ENCODE measurements at regions not wholly inside any gene's neighbourhood (a gene's known extent, or its start where the extent isn't known, plus 50 kb on each side); places are given as distances from the start of the nearest gene placed in this dataset.

DNA sequence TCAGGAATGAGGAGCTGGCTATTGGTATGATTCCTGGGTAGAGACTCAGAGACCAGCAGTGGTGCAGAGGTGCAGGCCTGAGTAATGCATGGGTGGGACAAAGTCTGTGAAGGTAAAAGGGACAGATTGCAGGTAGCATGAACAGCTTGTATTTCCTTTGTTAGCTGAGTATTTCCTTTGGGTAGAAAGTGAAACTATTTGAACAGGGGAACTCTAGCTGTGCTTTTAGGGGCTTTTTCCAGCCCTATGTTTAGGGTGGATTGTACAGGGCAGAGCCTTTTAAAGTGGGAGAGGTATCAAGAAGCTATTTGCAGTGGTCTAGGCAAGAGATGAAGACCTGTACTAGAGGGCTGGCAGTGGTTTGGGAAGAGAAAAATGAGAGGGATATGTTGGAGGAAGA is 739.9 kb downstream of the REEP3 start:
- no peak for FAIRE-seq
- TF ChIP-seq, protein P1, sequence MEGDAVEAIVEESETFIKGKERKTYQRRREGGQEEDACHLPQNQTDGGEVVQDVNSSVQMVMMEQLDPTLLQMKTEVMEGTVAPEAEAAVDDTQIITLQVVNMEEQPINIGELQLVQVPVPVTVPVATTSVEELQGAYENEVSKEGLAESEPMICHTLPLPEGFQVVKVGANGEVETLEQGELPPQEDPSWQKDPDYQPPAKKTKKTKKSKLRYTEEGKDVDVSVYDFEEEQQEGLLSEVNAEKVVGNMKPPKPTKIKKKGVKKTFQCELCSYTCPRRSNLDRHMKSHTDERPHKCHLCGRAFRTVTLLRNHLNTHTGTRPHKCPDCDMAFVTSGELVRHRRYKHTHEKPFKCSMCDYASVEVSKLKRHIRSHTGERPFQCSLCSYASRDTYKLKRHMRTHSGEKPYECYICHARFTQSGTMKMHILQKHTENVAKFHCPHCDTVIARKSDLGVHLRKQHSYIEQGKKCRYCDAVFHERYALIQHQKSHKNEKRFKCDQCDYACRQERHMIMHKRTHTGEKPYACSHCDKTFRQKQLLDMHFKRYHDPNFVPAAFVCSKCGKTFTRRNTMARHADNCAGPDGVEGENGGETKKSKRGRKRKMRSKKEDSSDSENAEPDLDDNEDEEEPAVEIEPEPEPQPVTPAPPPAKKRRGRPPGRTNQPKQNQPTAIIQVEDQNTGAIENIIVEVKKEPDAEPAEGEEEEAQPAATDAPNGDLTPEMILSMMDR (IDR thresholded peaks at IDR 0.05; ENCODE audit: insufficient read depth, missing control alignments): no peak
- no peak for DNase-seq (ENCODE audit: insufficient read length, low spot score)

DNA sequence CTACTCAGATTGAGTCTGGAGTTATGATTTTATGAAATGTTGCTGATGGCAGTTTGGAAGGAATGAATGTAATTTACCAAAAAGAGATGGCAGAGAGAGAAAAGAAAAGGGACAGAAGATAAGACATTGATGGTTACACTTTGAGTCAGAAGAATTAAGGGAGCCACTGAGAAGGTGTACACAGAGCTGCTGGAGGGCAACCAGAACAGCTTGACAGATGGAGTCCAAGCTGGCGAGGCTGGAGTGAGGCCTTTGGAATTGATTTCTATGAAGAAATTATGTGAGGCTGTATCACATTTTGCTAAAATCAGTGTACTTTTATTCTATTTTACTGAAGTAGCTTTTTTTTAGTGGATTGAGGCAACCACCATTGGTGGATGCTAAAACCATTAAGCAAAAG is 740.5 kb downstream of the REEP3 start:
- TF ChIP-seq, protein P1 (IDR thresholded peaks at IDR 0.05; ENCODE audit: insufficient read depth, missing control alignments): no peak
- FAIRE-seq (no peak), DNase-seq (ENCODE audit: insufficient read length, low spot score) (no peak)

DNA sequence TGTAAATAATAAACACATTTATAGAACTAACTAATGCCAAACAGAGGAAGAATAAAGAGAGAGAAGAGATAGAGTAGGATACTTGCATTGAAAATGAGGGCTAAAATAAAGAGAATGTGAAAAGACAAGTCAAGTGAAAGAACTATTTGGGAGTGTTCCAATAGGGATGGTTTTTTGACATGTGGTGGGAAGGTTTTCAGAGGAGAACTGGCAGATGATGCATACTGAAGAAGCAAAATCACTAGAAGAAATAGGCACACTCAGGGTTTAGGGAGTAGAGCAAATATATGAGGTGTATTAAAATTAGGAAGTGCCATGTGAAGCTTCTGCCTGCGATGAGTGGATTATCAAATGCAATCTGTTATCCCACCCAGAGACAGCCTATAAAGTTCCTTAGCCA is 744.8 kb downstream of the REEP3 start:
- no peak for FAIRE-seq
- TF ChIP-seq, protein P1 (IDR thresholded peaks at IDR 0.05; ENCODE audit: insufficient read depth, missing control alignments): no peak
- no peak for DNase-seq (ENCODE audit: insufficient read length, low spot score)

DNA sequence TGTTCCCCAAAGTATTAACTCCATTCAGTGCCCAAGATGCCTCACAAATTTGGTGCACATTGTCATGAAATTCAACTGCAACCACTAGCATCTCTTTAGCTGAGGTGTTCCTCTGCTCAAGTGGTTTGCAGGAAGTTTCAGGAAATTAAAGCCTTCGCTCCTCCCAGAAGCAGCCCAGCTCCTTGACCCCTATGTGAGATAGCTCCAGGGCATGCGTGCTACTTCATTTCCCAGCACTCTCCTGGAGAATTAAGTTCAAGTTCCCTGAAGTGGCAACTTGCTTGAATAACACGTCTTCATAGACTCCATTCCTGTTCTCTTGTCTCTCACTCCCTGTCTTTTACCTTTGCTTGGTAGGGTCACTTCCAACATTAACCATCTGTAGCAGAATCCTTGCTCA is 750.3 kb downstream of the REEP3 start:
- TF ChIP-seq, protein P1 (IDR thresholded peaks at IDR 0.05; ENCODE audit: insufficient read depth, missing control alignments): no peak
- no peak for DNase-seq (ENCODE audit: insufficient read length, low spot score)
- FAIRE-seq: no peak

DNA sequence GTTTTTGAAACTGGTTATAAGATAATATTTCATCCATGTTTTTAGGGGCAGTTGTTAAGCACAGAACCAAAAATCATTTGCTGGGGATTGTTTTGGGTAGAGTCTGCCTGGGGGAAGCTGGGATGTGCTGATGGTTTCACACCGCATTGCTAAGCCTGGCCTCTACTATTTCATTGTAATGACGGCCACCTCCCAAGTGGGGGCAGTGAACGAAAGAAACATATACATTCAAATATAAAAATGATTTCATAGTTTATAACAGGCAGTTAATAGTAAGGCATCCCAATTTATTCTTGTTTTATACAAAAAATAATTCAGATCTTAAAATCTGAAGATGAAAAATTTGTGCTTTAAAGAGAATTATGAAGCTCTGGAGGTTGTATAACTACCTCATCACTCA is 750.8 kb downstream of the REEP3 start:
- TF ChIP-seq, protein P1 (IDR thresholded peaks at IDR 0.05; ENCODE audit: insufficient read depth, missing control alignments): peak; percentile 23
- no peak for FAIRE-seq
- no peak for DNase-seq (ENCODE audit: insufficient read length, low spot score)

DNA sequence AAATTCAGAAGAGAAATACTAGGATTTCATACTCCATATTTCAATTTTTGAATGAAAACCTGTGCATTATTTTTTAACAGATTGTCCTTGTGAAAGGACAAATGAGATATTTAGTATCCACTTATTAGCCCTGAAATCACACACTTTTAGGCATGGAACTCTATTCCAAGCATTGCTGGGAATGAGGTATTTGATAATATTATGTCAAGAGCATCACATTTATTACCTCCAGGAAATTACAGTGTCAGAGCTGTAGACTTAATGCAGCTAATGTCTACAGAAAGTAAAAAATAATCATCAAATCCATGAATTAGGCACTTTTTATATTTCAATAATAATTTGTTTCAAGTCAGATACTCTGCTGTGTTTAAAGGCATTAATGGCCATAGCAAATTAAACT is 753.8 kb downstream of the REEP3 start:
- FAIRE-seq: no peak
- TF ChIP-seq, protein P1 (IDR thresholded peaks at IDR 0.05; ENCODE audit: insufficient read depth, missing control alignments): no peak
- no peak for DNase-seq (ENCODE audit: insufficient read length, low spot score)

DNA sequence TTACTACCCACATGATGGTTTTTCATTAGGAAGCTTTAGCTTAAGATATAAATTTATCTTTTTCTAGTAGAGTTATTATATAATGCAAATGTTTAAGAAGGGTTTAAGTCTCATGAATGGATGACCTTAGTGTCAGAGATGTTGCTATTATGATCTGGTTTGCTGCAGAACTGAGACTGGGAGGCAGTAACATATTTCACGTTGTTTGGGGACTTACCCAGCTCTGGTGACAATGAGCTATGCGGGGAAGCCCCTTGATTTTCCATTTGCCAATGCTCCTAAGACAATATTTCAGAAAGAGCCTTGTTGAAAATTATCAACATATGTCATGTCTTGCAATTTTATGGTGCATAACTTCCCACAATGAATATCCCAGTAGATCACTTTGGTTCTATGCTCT is 754.6 kb downstream of the REEP3 start:
- no peak for FAIRE-seq
- TF ChIP-seq, protein P1 (IDR thresholded peaks at IDR 0.05; ENCODE audit: insufficient read depth, missing control alignments): no peak
- DNase-seq (ENCODE audit: insufficient read length, low spot score): no peak

All from D721Med (cell line).